ENCODE measurements at regions not wholly inside any gene's neighbourhood (a gene's known extent, or its start where the extent isn't known, plus 50 kb on each side); places are given as distances from the start of the nearest gene placed in this dataset.

GRCh38 chr17:33848433-33848832 lies 406.7 kb upstream of the CCL2 start:
- dilution Hi-C loops (cut with MboI; ENCODE audit: extremely low pct_ligation_motif_present, low sequenced_read_pairs) = no loop called here
- TF ChIP-seq JUN (IDR thresholded peaks at IDR 0.05; ENCODE audit: borderline replicate concordance, insufficient read depth, insufficient read length, low read depth) = no peak
- TF ChIP-seq FOS (IDR thresholded peaks at IDR 0.05; ENCODE audit: borderline replicate concordance, insufficient read depth, low read length) = no peak
- TF ChIP-seq MAX (IDR thresholded peaks at IDR 0.05; ENCODE audit: insufficient read depth, insufficient read length) = no peak
- TF ChIP-seq MYC (IDR thresholded peaks at IDR 0.05; ENCODE audit: low read depth, low read length) = no peak
- no peak for TF ChIP-seq POLR2AphosphoS5 (IDR thresholded peaks at IDR 0.05; ENCODE audit: insufficient read depth, low read depth, low read length)
- no peak for TF ChIP-seq EZH2 (IDR thresholded peaks at IDR 0.05; ENCODE audit: borderline replicate concordance, low read depth, low read length, severe bottlenecking)
- TF ChIP-seq GATA2 (IDR thresholded peaks at IDR 0.05; ENCODE audit: insufficient read depth, insufficient read length, low read depth, low read length) = no peak
- TF ChIP-seq CTCF (IDR thresholded peaks at IDR 0.05; ENCODE audit: extremely low read depth in 1 of 2, insufficient read depth in 1 of 2, low read depth in 1 of 2, low read length in 2 of 2) = no peak
- BruUV-seq (replicated peaks) = no TSS peak

More at GRCh38 chr17:33848433-33848832, 406.7 kb upstream of the CCL2 start:
- H3K9ac ChIP-seq (replicated peaks; ENCODE audit: extremely low read depth, insufficient read depth, low read length) = no peak overlapping the region
- H3K9me3 ChIP-seq (replicated peaks; ENCODE audit: control insufficient read depth, insufficient read depth, low read length) = no peaks in the 10 kb centered on the region
- intact Hi-C loops (cut with micrococcal nuclease) = no loop called here
- no peaks in the 10 kb centered on the region for H3K36me3 ChIP-seq (ENCODE audit: control insufficient read depth in 2 of 2, extremely low read depth in 1 of 2, insufficient read depth in 2 of 2, low read length in 2 of 2)
- CTCF ChIA-PET = no interaction called here
- no peak overlapping the region for H3K4me2 ChIP-seq (ENCODE audit: insufficient read depth, low read length)
- H3K9me1 ChIP-seq (replicated peaks; ENCODE audit: control insufficient read depth, extremely low read depth, insufficient read depth, low read length) = no peaks in the 10 kb centered on the region
- H3K27ac ChIP-seq (ENCODE audit: insufficient read depth, low read depth, low read length) = no peak overlapping the region
- FAIRE-seq (no peak), DNase-seq (ENCODE audit: low read depth, low spot score) (no peak)
- no peak overlapping the region for H3K4me3 ChIP-seq (replicated peaks in 1 of 3; ENCODE audit: insufficient read depth in 1 of 3, low read depth in 1 of 3, low read length in 3 of 3)
- no peaks in the 10 kb centered on the region for H4K20me1 ChIP-seq (replicated peaks; ENCODE audit: control insufficient read depth, extremely low read depth, insufficient read depth, low read length)
- H3K4me1 ChIP-seq (ENCODE audit: control insufficient read depth, extremely low read depth, insufficient read depth, low read length) = no peaks in the 10 kb centered on the region
- H3K79me2 ChIP-seq (ENCODE audit: control insufficient read depth, insufficient read depth, low read length) = no peaks in the 10 kb centered on the region
- H2AFZ ChIP-seq (ENCODE audit: low read depth, low read length) = no peak overlapping the region
- POLR2A ChIA-PET = no interaction called here
- H3K27me3 ChIP-seq (ENCODE audit: control insufficient read depth in 2 of 2, insufficient read depth in 2 of 2, low read length in 2 of 2) = no peaks in the 10 kb centered on the region

Data from endothelial cell of umbilical vein (primary cell).